ENCODE measurements at regions not wholly inside any gene's neighbourhood (a gene's known extent, or its start where the extent isn't known, plus 50 kb on each side); places are given as distances from the start of the nearest gene placed in this dataset.

DNA sequence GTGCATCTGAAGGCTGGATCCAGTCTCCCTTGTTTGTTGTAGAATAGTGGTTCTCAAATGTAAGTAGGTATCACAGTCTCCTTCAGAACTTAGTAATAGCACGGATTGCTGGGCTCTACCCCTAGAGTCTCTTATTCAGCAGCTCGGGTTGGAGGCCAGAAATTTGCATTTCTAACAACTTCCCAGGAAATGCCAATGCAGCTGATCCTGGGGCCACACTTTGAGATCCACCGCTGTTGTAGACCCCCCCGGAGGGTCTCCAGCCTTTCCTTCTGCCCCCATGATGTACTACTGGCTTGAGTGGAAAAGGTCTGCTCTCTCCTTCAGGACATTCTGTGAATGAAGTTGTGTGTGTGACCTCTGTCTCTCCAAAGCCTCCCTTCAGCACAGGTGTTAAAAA, 153.8 kb upstream of the CTNNB1 start (continued):
- TF ChIP-seq RBBP5 (IDR thresholded peaks at IDR 0.05; ENCODE audit: borderline replicate concordance, low read depth, low read length) (no peak), GTF2F1 (IDR thresholded peaks at IDR 0.05; ENCODE audit: borderline replicate concordance, low read depth, low read length) (no peak)
